ENCODE measurements at regions not wholly inside any gene's neighbourhood (a gene's known extent, or its start where the extent isn't known, plus 50 kb on each side); places are given as distances from the start of the nearest gene placed in this dataset.

DNA sequence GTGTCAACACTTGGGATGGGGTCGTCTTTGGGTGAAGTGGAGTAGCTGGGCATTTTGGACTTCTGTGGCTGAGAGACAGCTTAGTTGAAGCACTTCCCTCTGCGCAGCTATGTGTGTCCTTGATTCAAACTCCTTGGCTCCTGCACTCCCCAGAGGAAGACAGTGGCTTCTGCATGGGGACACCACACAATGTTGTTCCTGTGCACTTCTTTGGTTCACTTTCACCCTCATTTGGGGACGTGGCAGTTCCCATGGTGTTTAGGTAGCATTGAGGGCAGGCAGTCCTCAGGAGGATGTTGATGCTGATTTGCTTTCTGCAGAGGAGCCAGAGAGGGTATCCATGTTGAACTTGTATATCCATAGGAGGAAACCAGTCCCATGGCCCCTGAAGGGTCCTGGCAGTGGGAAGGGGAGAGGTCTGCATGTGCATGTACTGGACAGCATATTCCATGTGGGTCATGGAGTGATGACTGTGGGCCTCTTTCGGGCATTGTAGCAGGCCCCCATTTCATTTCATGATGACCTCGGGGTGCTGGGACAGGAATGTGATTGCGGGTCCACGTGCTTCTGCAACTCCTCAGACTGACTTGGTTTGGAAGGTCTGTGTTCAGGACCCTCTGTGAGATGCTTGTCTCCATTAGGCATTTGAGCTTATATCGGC is 135.4 kb downstream of the SNRPN start:
- Histone ChIP-seq H3K36me3 (ENCODE audit: low read depth) (no peaks in the 10 kb centered on the region; the same call in 1 of the 2 replicates), H3K4me1 (ENCODE audit: insufficient read depth) (no peaks in the 10 kb centered on the region), H3K4me3 (no peak overlapping the region), H3K9me3 (ENCODE audit: low read depth) (no peaks in the 10 kb centered on the region), H3K9ac (no peak overlapping the region), H3K9me2 (ENCODE audit: insufficient read depth) (no peaks in the 10 kb centered on the region), H3K79me2 (ENCODE audit: insufficient read depth) (no peaks in the 10 kb centered on the region), H3K4me2 (ENCODE audit: unreplicated experiment) (no peak overlapping the region), H2AFZ (no peak overlapping the region), H3F3A (ENCODE audit: insufficient read depth) (no peaks in the 10 kb centered on the region), H3K27me3 (replicated peaks; ENCODE audit: insufficient read depth) (no peaks in the 10 kb centered on the region), H4K20me1 (ENCODE audit: insufficient read depth) (no peaks in the 10 kb centered on the region), H3K27ac (no peak overlapping the region)
- WGBS, 2 experiments (ENCODE audit: low coverage in 1 of 2, low lambda C conversion rate in 2 of 2, missing lambda C conversion rate in 2 of 2), result 48 to 56% methylated on average over 8 of the region's 8 CpGs
- in situ Hi-C loops (cut with MboI), result no loop called here
- no peak for DNase-seq
- no peak for TF ChIP-seq EZH2phosphoT487 (IDR thresholded peaks at IDR 0.05; ENCODE audit: insufficient read depth, low read depth)
- TF ChIP-seq EZH2 (IDR thresholded peaks at IDR 0.05; ENCODE audit: insufficient read depth, poor library complexity, severe bottlenecking), result no peak

DNA sequence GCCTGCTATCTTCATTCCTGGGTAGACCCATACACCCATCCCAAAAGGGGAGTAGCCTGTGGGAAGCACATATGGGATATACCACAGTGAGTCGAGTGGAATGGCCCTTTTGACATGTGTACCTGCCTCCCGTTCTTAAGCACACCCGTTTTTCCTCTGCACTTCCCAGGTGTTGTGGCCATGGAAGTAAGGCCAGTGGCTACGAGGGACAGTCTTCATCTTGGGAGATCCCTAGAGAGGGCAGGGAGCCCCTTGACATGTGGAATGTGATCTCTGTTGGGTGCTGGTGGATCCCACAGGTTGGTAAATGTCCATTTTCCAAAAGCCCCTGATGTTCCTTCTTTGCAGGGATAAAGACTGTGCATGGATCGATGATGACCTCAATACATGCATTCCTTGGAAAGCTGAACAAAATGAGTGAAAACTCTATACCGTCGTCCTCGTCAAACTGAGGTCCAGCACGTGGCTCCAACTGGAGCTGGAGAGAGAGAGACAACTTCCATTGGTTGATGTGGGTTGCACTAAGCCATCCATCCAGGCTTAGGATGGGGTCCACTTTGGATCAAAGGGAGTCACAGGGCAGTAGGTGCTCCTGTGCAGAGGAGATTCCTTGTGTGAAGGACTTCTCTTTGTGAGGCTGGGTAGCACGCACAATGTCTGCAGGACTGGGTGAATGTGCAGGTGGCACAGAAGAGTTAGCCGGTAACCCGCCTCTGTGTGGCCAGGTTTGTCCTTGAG is 136.8 kb downstream of the SNRPN start:
- no peak overlapping the region for H3K4me3 ChIP-seq
- H3K9me2 ChIP-seq (ENCODE audit: insufficient read depth), result no peaks in the 10 kb centered on the region
- H3K36me3 ChIP-seq (ENCODE audit: low read depth), result no peaks in the 10 kb centered on the region; the same call in 1 of the 2 replicates
- no peaks in the 10 kb centered on the region for H4K20me1 ChIP-seq (ENCODE audit: insufficient read depth)
- H3K27me3 ChIP-seq (replicated peaks; ENCODE audit: insufficient read depth), result no peaks in the 10 kb centered on the region
- WGBS, 2 experiments (ENCODE audit: low coverage in 1 of 2, low lambda C conversion rate in 2 of 2, missing lambda C conversion rate in 2 of 2), result 51 to 73% methylated on average over 12 of the region's 12 CpGs
- no peak overlapping the region for H3K9ac ChIP-seq
- H2AFZ ChIP-seq, result no peak overlapping the region
- H3K79me2 ChIP-seq (ENCODE audit: insufficient read depth), result no peaks in the 10 kb centered on the region
- in situ Hi-C loops (cut with MboI), result no loop called here
- H3F3A ChIP-seq (ENCODE audit: insufficient read depth), result no peaks in the 10 kb centered on the region
- H3K9me3 ChIP-seq (ENCODE audit: low read depth), result no peaks in the 10 kb centered on the region
- no peak overlapping the region for H3K4me2 ChIP-seq (ENCODE audit: unreplicated experiment)
- no peaks in the 10 kb centered on the region for H3K4me1 ChIP-seq (ENCODE audit: insufficient read depth)
- no peak overlapping the region for H3K27ac ChIP-seq
- no peak for DNase-seq
- TF ChIP-seq EZH2 (IDR thresholded peaks at IDR 0.05; ENCODE audit: insufficient read depth, poor library complexity, severe bottlenecking) (no peak), EZH2phosphoT487 (IDR thresholded peaks at IDR 0.05; ENCODE audit: insufficient read depth, low read depth) (no peak)

DNA sequence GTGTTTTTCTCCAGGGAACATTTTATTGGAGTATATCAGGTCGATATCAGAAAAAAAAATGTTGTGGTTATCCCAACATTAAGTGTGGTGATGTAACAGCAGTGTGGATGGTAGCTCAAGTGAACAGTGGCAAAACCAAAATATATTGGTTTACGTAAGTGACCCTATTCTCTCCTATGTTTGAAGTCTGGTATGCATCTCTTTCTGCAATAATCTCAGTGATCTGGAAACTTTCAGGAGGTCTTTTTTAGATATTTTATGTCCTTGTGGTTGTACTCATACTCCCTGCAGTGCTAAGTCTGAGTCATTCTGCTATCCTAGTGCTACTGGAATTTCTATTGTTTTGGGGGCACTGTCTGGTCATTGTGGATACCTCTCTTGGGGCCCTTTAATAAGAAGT is 137.9 kb downstream of the SNRPN start:
- H2AFZ ChIP-seq, result no peak overlapping the region
- no peak overlapping the region for H3K27ac ChIP-seq
- no peaks in the 10 kb centered on the region; the same call in 1 of the 2 replicates for H3K36me3 ChIP-seq (ENCODE audit: low read depth)
- no peaks in the 10 kb centered on the region for H3F3A ChIP-seq (ENCODE audit: insufficient read depth)
- no peaks in the 10 kb centered on the region for H4K20me1 ChIP-seq (ENCODE audit: insufficient read depth)
- no peaks in the 10 kb centered on the region for H3K27me3 ChIP-seq (replicated peaks; ENCODE audit: insufficient read depth)
- no peaks in the 10 kb centered on the region for H3K79me2 ChIP-seq (ENCODE audit: insufficient read depth)
- H3K9me3 ChIP-seq (ENCODE audit: low read depth), result no peaks in the 10 kb centered on the region
- no peaks in the 10 kb centered on the region for H3K9me2 ChIP-seq (ENCODE audit: insufficient read depth)
- H3K4me2 ChIP-seq (ENCODE audit: unreplicated experiment), result no peak overlapping the region
- no peak overlapping the region for H3K9ac ChIP-seq
- H3K4me1 ChIP-seq (ENCODE audit: insufficient read depth), result no peaks in the 10 kb centered on the region
- peak; percentile 9 for DNase-seq
- in situ Hi-C loops (cut with MboI), result no loop called here
- no peak overlapping the region for H3K4me3 ChIP-seq
- WGBS, 2 experiments (ENCODE audit: low coverage in 1 of 2, low lambda C conversion rate in 2 of 2, missing lambda C conversion rate in 2 of 2), result 37 to 41% methylated on average over 2 of the region's 2 CpGs
- no peak for TF ChIP-seq EZH2 (IDR thresholded peaks at IDR 0.05; ENCODE audit: insufficient read depth, poor library complexity, severe bottlenecking)
- TF ChIP-seq EZH2phosphoT487 (IDR thresholded peaks at IDR 0.05; ENCODE audit: insufficient read depth, low read depth), result no peak

DNA sequence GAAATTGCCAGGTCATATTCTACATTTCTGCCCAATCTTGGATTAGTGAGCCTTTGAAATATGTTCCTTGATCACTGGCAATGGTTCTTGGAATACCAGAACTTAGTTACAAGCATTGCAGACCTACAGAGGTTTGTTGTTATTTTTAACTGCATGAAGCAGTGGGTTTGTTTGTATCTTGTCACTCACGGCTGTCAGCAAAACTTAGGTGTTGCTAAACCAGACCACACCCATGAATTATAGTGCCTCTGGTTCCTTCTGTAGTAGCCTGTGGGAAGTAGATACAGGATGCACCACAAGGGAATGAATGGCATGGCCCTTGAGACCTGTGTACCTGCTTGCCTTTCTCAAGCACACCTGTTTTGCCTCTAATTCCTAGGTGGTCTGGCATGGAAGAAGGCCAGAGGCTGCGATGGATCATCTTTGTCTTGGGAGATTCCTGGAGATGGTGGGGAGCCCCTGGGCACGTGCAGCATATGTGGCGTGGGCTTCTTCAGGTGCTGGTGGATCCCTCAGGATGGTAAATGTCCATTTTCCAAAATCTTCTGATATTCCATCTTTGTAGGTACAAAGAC is 138.8 kb downstream of the SNRPN start:
- no peak for TF ChIP-seq EZH2phosphoT487 (IDR thresholded peaks at IDR 0.05; ENCODE audit: insufficient read depth, low read depth)
- no peak for TF ChIP-seq EZH2 (IDR thresholded peaks at IDR 0.05; ENCODE audit: insufficient read depth, poor library complexity, severe bottlenecking)
- 44 to 58% methylated on average over 4 of the region's 4 CpGs for WGBS, 2 experiments (ENCODE audit: low coverage in 1 of 2, low lambda C conversion rate in 2 of 2, missing lambda C conversion rate in 2 of 2)
- H3K9me2 ChIP-seq (ENCODE audit: insufficient read depth), result no peaks in the 10 kb centered on the region
- H4K20me1 ChIP-seq (ENCODE audit: insufficient read depth), result no peaks in the 10 kb centered on the region
- no peaks in the 10 kb centered on the region for H3K27me3 ChIP-seq (replicated peaks; ENCODE audit: insufficient read depth)
- H3K4me3 ChIP-seq, result no peak overlapping the region
- H3K27ac ChIP-seq, result no peak overlapping the region
- H3K9me3 ChIP-seq (ENCODE audit: low read depth), result no peaks in the 10 kb centered on the region
- no peaks in the 10 kb centered on the region for H3K4me1 ChIP-seq (ENCODE audit: insufficient read depth)
- no peak overlapping the region for H3K9ac ChIP-seq
- peaks cover 1% of the 10 kb centered on the region; the same call in 1 of the 2 replicates for H3K36me3 ChIP-seq (ENCODE audit: low read depth)
- H3K4me2 ChIP-seq (ENCODE audit: unreplicated experiment), result no peak overlapping the region
- in situ Hi-C loops (cut with MboI), result no loop called here
- no peaks in the 10 kb centered on the region for H3K79me2 ChIP-seq (ENCODE audit: insufficient read depth)
- no peak for DNase-seq
- H3F3A ChIP-seq (ENCODE audit: insufficient read depth), result no peaks in the 10 kb centered on the region
- no peak overlapping the region for H2AFZ ChIP-seq
